Epithelial cell of prostate (primary cell): ENCODE measurements at regions not wholly inside any gene's neighbourhood (a gene's known extent, or its start where the extent isn't known, plus 50 kb on each side); places are given as distances from the start of the nearest gene placed in this dataset.

Experiments used
- DNase-seq: peaks from one replicate; pipeline ENCODE4 v3.0.0-alpha.2; 2011; ENCODE audit warnings: low read depth, low spot score
- H3K27ac ChIP-seq: fragments of 450-650 bp; 2 replicates; pipeline ENCODE4 v1.5.1; 2017; ENCODE audit warnings: mild to moderate bottlenecking

DNA sequence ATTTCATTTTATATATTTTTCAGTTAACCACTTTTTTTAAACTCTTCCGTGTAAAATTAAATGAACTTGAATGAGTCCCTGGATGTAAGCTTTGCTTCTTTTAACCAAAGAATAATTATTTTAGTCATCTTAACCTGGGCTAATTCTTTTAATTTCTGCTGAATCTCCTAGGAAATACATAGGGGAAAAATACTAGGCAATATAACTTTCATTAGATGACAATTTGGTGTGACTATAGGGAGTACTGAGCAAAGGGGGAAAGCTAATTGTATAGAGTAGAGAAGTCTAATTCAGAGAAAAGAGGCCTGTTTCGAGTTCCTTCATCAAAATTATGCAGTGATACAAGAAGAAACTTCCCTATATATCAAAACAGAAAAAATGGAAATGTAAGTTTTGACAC is 388.1 kb downstream of the NOVA1 start:
- DNase-seq: no peak

DNA sequence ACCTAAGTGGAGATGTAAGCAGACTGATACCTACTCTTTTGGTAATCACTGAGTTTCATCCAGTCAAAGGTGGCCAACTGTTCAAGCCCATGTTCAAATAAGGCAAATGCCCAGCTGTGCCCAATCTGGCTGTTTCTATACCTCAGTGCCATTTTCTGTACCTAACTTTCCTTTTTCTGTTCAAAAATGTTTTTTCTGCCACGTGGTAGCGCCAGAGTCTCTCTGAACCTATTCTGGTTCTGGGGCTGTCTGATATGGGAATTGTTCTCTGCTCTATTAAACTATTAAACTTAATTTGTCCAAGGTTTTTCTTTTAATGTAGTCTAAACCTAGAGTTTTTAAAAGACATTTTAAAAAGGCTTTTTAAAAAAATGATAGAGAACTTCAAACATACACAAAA is 391.2 kb downstream of the NOVA1 start:
- no peak for DNase-seq

More for the DNA sequence above, 388.1 kb downstream of the NOVA1 start:
- no peak overlapping the region for H3K27ac ChIP-seq

DNA sequence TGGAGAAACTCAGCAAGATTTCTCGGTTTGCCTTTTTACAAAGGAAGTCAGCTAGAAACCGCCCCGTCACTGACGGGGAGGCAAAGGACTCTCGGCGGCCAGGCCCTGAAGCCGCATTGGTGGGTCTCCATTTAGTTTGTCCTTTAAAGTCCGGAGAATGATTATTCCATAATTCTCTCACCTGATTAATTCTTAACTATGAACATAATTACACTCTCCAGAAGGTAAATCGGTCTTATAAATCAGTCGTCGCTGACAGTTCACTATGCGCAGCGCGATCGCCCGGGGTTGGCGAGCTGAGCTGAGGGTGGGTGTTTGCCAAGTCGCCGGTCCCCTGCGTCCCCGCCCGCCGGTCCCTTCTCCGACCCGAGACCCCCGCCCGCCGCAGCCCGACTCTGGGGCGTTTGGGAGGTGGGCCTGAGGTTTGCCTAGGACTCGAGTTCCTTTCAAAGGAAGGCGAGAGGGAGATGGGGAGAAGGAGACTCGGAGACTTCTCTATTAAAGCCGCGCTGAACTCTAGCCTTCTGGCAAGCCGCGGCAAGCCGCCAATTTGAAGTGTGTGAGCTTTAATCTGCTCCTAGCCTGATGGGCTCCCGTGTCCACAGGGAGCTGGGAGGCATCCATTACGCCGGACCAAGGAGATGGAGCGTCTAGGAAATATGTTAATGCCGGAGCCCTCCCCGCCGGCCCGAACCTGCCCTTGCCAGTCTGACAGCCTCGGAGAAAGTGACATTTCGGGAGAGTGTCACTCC is 392.9 kb downstream of the NOVA1 start:
- no peak for DNase-seq
- H3K27ac ChIP-seq: no peak overlapping the region

More for the DNA sequence above, 391.2 kb downstream of the NOVA1 start:
- H3K27ac ChIP-seq: no peak overlapping the region

DNA sequence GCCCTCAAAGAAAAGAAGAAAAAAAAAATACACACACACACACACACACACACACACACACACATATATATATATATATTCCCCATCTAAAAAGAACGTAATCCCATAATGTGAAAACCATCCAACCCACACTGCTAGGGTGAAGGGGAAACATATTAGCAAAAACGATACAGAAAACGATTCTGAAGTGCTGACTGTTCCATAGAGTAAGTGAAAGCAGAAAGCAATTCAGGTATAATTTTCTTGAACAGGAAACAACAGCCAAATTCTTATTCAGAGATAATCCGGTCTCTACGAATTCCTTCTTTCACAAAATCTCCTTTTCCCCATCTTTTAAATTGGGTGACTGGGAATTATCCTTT is 393.5 kb downstream of the NOVA1 start:
- no peak for DNase-seq

DNA sequence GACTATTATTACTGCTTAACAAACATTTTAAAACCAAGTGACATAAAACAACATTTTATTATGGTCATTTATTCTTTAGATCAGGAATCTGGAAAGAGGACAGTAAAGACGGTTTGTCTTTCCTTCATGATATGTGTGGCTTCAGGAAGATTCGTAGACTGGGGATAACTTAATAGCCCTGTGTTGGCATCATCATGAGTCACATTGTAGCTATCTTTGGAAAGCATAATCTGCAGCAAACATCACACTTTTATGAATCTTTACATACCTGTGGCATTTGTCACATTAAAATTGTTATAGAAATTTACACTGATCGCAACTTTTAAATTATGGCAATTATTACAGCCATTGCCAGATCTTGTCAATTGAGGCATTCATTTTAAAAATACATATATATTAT is 397.1 kb downstream of the NOVA1 start:
- no peak for DNase-seq
- no peak overlapping the region for H3K27ac ChIP-seq

More for the DNA sequence above, 393.5 kb downstream of the NOVA1 start:
- no peak overlapping the region for H3K27ac ChIP-seq

DNA sequence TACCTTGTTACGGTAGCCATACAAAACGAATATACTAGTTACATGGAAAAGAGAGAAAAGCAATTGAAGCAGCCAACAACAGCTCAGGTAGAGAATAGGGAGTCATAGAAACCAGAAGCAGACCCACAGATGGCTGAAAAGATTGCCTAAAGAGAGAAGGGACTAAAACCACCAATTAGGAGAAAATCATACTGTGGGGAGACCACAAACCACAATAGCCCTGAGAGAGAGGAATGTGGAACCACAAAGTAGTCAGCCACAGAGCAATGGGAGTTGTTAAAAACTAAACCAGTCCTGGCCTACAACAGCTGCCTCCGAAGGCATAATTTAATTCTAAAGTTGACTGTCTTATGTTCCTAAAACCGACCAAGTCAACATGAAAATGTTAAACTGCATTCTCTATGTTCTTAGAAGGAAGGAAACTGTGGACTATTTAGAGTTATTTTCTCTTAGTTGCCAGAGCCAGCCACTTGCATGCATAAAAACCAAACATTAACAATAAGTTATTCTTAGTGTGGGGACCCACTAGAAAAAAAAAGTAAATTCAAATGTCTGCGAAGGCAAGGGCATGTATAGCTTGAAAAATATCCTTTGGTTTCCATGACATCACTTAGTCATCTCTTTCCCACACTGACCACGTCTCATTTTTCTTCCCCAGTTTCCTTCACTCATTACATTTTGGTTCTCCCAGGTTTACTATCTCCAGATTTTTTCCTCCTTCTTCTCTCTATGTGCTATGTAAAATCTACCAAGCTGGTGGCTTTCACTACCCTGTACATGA is 398.1 kb downstream of the NOVA1 start:
- DNase-seq: no peak
- H3K27ac ChIP-seq: no peak overlapping the region

DNA sequence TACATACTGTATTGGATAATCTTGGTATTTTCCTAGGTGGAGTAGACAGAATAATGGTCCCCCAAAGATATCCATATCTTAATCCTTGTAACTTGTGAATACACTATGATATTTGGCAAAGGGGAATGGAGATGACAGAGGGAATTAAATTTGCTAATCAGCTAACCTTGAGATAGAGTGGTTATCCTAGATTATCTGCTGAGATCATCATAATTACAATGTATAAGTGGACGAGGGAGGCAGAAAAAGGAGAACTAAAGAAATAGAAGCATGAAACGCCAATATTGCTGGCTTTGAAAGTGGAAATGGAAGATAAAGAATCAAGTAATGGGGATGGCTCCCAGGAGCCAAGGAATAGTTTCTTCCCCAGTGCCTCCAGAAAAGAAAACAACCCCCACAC is 398.7 kb downstream of the NOVA1 start:
- H3K27ac ChIP-seq: no peak overlapping the region
- DNase-seq: no peak

DNA sequence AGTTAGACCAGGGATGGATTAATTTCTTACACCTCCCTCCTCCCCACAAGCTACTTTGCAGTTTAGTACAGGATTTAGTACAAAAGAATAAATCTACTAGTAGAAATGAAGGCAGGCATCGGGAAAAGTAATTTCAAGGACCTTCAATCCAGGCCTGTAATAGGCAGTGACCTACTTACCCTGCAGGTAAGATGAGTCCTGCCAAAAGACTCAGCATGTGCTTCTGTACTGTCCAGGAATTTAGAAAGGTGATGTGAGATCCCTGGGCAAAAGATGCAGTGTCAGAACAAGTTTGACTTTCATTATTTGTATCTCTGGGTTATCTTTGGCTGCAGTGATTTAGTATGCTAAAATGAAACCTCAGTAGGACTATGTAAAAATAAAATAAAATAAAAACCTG is 403.0 kb downstream of the NOVA1 start:
- no peak overlapping the region for H3K27ac ChIP-seq
- no peak for DNase-seq

DNA sequence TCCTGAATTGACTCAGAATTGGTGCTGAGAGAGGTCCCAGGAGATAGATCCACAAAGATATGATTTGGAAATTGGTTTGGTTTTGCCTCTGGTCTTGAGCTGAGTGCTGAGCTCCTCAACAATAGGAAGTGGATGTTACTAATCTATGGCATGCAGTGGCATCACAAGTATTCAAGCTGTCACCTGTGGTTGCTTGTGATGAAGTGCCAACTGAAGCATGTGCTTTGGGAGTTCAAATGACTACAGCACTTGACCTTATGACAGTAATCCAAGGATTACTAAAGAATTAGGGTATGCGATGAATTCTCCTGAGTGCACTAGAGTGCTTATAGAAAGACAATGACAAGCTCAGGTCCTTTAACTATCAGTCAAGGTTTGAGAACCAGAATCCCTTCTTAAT is 406.2 kb downstream of the NOVA1 start:
- no peak overlapping the region for H3K27ac ChIP-seq
- no peak for DNase-seq

DNA sequence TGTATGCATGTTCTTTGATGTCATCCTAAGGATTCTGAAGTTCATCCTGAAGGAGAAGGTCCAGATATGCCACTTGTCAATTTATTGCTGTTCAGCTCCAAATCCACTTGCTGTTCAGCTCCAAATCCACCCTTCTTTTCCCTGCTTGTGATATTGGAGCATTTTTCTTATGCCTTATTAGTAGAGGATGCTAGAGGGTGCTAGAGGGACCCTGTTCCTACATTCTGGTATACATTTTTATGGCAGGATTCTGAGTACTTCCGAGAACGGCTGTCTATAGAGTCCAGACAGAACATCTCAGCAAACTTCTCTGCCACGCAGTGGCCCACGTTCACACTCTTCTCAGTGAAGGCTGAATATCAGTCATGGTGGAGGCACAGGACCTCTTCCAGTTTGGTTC is 406.7 kb downstream of the NOVA1 start:
- H3K27ac ChIP-seq: no peak overlapping the region
- DNase-seq: no peak

DNA sequence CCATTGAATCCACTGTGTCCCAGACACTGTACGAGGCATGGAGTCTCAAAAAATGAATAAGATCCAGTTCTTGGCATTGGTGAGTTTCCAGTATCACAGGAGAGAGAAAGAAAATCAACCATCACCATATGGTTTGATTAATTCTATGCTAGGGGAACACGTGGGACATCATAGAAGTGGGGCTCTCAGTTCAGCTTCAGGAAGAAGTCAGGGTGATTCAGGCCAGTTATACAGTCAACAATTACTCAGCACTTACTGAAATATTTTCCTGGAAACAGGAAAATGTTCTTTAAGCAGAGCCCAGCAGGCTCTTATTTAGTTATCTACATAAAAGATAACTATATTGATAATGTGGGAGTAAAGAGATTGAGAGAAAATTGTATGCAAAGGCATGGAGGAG is 407.2 kb downstream of the NOVA1 start:
- DNase-seq: peak; percentile 18
- H3K27ac ChIP-seq: no peak overlapping the region

DNA sequence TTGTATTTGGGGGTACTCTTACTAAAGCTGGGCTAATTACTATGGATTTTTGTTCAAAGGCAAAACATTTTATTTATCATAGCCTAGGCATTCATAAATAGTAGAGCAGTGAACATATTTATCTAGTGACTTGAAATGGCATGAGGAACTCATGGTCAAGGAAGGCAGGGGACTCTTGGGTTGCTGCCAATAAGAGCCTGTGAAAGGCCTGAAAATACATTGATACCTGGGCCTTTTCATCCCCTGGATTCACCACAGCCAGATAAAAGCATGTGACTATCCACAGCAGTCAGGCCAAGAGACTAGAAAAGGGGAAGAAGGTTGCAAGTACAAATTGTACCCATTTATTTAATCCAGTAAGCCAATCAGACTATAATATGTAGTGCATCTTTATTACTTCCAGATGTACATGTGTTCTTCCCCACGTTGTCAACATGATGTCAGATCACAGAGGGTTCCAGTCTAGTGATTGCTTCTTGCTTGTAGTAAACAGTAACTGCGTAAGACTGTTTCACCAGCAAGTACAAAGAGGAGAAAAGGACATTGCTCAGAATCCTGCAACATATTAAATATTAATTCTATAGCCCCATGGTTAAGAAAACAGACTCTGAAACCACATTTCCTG is 409.7 kb downstream of the NOVA1 start:
- no peak for DNase-seq
- no peak overlapping the region for H3K27ac ChIP-seq

DNA sequence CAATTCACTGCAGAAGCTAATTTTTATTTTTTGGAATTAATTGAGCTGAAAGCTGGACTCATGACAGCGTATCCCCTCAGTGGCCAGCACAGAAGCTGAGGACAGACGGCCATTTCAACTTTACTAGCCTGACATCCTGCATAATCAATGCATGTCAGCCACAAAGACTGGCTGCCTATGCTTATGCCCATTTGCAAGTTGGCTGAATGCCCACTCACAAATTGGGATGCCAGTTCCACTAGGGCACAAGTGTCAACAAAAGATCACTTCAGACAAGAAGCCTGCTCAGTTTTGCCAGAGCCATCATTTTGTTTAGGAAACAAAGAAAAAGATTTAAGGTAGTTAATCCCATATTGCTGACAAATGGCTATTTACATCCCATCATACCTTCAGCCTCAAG is 417.6 kb downstream of the NOVA1 start:
- no peak for DNase-seq
- no peak overlapping the region for H3K27ac ChIP-seq

DNA sequence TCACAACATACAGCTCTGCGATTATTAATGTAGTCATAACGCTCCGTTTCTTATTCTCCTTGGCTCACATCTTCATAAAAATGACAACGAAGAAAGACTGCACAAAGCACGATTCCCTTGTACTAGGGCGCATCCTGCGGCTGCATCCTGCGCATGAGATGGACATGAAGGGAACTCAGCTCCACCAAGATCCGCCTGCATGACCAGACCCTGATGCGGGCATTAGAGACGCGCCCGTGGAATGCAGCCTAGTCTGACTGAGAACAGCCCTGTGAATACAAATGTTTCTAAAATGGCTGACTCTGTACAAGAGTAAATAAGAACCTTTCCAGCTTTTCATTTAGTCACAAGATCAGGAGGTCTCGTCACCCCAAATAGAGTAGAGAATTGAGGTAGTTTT is 422.2 kb downstream of the NOVA1 start:
- no peak overlapping the region for H3K27ac ChIP-seq
- DNase-seq: no peak

DNA sequence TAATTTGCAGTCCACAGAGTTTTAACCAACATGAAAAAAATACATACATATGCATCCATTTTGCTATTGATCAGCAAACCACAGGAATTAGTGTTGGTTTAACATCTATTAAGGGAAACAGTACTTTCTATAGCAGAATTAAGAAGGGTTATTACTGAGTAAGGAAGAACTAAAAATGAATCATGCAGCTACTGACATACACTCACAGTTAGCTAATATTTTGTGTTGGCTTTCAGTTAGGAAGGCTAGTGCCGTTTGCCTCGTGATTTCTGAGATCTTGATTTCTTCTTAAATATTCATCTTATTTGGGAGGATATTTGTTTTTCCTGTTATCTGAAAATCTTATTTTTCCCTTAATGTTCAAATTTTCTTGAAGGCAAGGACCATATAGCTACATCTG is 423.4 kb downstream of the NOVA1 start:
- DNase-seq: no peak
- no peak overlapping the region for H3K27ac ChIP-seq

DNA sequence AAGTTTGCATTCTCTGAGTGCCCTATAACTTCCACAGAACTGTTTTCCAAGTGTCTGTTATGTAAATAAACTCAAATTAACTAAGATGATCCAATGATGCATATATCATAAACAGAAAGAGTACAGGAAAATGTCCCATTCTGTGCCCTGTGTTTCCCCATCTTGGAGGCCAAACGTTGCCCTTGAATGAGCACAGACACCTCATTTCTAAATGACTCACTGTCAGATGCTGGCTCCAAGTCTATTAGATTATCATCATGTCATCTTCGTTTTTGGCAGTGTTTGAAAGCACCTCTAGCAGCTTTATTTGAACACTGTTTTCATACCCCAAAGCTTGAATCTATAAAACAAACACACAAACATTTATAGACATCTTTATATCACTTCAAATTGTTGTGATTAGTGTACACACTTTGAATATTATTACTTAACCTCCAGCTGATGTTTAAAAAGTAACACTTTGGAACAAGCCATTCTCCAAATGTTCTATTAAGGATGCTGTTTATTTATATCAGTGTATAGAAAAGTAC is 424.2 kb downstream of the NOVA1 start:
- DNase-seq: no peak
- no peak overlapping the region for H3K27ac ChIP-seq

DNA sequence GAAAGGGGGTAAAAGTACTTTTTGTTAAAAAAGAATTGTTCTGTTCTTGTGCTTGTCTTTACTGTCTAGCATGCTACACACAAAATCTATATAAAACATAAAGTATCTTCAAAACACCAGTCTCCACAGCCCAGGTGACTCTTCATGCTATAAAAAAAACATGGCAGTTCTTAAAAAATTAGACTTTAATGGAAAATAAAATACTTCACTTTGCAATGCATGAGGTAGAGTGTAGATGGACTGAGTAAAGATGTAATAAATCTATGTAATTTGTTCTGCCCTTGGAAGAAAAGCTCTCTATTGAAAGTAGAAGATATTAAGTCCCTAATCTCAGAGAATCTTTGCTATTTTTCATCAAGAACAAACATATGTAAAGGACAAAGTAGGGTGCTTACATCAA is 425.4 kb downstream of the NOVA1 start:
- no peak for DNase-seq
- no peak overlapping the region for H3K27ac ChIP-seq

DNA sequence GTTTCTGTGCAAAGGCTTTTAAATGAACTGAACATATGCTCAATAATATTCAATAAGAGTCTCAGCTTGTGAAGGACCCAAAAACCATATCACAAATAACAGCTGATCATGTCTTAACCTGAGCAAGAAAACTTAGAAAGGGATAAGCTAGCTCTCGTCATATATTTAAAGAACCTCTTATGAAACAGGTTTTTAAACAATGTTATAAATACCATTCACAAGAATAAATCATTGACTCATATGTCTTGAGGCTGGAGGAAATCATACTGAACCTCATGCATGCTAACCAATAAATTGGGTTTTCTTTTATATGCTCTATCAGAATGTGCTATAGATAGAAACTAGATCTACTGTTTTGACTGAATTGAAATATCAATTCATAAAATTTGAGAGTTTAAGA is 426.9 kb downstream of the NOVA1 start:
- H3K27ac ChIP-seq: no peak overlapping the region
- DNase-seq: peak; percentile 12

DNA sequence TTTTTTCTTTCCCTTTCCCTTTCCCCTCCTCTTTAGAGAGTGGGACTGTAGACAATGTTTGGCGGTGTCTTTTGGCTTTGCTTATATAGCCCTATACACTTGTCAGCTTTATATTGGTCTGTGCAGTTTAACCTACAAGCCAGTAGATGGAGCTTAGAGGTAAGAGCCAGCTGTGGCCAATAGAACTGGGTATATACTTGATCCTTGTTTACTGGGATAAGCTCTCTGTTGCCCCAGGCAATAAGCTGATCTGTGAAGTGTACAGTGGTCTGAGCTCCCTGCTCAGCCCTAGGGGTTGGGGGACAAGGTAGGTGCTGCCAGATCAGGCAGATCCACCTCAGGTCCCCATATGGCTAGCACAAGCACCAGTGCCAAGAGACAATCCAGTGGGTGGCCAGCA is 434.1 kb downstream of the NOVA1 start:
- peak; percentile 14 for DNase-seq
- no peak overlapping the region for H3K27ac ChIP-seq

DNA sequence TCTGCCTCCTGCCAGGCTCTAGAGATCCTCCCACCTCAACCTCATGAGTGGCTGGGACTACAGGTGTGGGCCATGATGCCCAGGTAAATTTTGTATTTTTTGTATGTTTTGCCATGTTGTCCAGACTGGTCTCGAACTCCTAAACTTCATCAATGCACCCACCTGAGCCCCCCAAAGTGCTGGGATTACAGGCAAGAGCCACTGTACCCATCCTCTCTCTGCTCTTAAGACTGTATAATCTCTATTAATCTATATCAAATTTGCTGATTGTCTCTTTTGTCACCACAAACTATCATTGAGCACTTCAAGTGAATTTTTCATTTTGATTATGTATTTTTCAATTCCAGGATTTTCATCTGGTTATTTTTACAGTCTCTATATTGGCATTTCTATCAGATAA is 440.3 kb downstream of the NOVA1 start:
- H3K27ac ChIP-seq: no peak overlapping the region
- DNase-seq: no peak

DNA sequence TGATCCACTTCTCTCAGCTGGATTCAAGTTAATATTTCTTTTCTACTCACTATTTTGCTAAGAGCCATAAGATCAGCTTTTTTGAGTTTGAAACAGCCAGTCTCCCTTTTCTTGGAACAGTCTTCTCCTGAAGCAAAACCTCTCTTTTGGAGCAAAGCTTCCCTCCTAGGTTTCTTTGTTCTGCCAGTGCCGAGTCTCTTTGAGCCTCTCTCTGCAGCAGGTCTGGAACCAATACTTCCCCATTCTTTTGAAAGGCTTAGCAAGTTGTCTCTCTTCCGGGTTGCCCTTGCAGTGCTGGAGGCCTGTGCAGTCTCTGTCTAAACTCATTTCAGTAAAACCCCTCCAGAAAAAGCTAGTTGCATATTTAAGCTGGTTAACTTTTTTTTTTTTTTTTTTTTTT is 454.8 kb downstream of the NOVA1 start:
- no peak overlapping the region for H3K27ac ChIP-seq
- DNase-seq: no peak
